MV-4-11 (cell line): ENCODE measurements at regions not wholly inside any gene's neighbourhood (a gene's known extent, or its start where the extent isn't known, plus 50 kb on each side); places are given as distances from the start of the nearest gene placed in this dataset.

ENCODE experiments used
- DNase-seq: peaks from one replicate; lab custom pipeline; 2025; lab: John Stamatoyannopoulos, UW

DNA sequence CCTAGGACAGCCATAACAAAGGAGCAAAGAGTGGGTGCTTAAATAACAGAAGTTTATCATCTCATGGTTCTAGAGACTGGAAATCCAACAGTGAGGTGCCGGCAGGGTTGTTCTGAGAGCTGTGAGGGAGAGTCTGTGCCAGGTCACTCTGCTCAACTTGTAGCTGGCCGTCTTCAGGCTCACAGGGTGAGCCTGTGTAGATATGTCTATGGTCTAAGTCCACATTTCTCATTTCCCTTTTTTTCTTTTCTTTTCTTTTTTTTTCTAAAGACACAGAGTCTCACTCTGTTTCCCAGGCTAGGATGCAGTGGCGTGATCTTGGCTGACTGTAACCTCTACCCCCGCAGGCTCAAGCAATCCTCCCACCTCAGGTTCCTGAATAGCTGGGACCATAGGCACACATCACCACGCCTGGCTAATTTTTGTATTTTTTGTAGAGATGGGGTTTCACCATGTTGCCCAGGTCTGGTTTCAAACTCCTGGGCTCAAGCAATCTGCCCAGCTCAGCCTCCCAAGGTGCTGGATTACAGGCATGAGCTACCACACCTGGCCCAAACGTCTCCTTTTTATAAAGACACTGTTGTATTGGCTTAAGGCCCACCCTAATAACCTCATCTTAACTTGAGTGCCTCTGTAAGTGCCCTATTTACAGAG, 142.2 kb downstream of the SP3 start:
- peak; percentile 66 for DNase-seq

DNA sequence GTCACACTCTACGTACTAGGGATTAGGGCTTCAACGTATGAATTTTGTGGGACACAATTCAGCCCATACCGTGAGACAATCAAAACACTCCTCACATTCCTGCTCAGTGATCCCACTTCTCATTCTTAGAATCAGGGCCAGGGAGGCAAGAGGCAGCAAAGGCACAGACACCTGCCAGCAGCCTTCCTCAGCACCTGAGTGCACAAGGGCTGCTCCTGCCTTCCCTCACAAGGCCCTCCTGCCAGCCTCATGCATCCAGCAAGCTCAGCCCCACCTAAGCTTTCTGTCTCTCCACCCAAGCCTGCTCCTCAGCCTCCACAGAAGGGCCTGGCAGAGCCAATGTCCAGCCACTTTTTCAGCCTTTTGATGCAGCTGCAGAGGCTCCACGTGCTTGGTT, 141.6 kb downstream of the SP3 start:
- no peak for DNase-seq

DNA sequence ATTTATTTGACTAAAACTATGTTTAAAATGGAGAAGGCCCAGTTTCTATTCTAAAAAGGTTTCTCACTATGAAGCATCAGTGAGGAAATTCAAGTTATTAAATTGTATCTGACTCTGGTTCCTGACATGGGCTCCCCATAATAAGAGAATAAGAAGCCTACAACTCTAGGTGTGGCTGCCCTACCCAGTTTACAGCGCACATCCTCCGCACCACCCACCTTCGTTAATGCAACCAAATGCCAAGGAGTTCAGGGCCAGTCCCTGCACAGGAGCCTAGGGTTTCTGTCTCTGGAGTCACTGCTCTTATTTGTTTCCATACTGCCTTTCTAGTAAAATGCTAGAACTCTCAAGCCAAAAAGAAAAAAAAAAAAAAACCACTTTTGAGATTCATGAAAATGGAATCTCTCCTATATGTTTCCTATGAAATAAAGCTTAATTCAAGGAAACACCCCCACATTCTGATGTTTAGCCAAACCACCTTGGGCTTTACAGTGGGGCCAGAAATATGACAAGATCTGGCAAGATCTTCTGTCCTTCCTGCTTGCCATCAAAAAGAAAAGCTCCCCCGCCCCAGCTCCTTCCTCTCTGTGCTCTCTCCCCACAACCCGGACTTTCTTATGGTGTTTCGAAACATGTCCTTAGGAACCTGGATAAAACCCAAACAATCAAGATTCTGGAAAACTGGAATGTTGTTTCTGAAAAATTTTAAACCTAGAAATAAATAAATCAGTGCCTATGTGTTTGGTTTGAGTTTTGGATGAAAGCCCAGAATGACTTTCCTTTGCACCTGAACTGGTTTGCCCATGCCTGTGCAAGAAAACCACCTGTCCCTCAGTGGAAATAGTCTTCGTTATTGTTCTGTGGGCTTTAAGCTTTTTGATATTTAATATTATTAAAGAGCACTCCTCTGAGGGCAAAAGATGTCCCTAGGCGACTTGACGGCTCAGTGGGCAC, 136.7 kb downstream of the SP3 start:
- DNase-seq, result no peak

DNA sequence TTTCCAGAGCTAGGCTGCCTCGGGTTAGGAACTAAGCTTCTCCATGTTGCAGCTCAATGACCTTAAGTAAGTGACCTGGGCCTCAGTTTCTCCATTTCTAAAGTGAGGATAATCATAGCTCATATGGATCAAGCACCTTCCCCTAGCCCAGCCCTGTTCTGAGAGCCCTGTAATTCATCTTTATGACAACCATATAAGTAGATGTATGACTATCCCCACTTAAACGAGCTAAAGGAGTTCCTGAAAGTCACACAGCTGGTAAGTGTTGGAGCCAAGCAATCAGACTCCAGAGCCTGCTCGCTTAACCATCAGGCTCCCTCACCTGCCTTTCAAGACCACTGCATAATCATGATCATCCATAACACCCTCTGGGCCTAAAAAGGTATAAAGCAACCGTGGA, 135.4 kb downstream of the SP3 start:
- no peak for DNase-seq

- DNase-seq, result no peak
Observed at GRCh38 chr2:173830170-173830569, 135.0 kb downstream of the SP3 start.

DNA sequence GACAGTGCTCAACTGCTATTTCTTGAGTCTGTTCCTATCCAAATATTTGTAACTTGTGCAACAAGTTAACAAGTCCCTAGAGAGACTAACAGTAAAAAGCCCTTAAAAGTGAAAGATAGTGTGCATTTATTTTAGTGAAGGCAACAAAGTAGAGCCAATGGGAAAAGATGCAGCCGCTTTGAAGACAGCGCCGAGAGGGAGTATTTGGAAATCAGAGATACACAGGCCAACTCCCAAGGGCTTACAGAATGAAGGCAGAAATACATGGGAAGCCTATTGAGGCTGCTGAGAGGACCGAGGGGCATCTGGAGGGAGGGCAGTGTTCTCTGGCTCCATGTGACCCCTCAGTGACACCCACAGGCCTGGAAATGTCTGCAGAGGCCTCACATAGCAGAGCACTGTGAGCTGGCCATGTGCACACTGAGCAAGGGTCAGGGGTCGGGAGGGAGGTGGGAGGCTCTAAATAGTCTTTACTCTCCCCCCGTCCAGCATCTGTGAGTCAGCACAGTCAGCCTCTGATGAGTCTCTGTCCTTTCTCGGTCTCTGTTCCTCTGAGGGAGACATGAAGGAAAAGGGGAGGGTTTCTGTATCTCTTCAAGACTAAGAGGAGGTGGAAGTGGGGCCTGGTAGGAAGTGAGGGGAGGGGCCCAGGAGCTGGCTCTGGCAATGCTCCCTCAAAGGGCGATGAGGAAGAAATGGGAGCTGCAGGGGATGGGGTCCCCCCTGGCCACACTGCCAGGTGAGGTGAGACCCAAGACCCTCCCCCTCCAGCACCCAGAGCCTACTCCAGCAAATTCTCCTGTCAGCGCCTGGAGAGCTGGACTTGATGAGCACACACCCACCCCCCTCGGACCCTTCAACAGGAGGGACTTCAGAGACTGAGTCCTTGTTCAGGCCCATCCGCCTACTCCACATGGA, 133.6 kb downstream of the SP3 start:
- peak; percentile 35 for DNase-seq

DNA sequence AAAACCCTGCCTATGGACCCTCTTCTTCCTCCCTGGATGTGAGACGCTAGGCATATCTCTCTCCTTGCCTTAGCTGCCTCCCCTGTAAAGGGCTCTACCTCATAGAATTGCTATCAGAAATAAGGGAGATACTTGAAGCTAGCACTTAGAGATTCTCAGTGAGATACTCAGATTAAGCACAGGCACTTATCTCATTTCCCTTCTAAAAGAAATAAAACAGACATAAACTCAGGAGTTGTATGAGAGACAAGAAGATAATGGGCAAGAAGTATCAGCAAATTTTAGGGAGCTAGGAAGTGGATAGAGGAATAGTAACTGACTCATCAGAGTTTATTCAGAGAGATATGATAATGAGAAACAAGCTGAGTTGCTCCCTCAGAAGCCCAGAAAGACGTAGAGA, 131.0 kb downstream of the SP3 start:
- DNase-seq, result no peak

- DNase-seq, result no peak
Observed at GRCh38 chr2:173835726-173836125, 129.4 kb downstream of the SP3 start.

DNA sequence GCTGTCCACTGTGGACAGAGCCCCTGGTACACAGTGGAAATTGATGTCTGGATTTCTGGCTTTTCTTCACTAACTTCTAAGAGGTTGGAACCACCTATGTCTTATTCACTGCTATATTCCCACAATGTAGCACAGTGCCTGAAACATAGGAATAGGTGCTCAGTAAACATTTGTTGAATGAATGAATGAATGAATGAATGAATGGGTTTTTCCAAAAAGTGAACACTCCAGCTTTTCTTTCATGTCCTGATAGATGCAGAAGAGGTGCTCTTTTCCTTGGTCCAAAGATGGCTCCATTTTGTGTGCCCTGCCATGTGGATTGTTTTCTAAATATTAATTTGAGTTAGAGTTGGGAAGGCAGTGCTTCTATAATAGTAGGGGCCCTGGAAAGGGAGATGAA, 124.1 kb downstream of the SP3 start:
- no peak for DNase-seq

DNA sequence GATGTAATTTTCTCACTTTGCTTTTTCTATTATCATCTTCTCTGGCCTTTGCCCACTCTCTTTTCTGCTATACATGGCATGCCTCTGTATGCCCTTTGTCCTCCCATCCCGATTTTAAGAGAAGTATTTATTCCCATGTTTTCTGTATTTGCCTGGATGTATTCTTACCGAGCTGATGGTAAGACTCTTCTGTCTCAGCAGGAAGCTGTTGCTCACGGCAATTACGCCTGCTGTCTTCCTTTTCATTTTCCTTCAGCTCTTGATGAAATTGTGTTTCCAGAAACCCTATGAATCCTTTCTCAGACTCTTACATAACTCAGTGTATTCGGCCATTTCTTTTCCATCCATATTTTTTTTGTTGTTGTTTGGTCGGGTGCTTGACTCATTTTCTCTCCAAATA, 121.6 kb downstream of the SP3 start:
- no peak for DNase-seq

GRCh38 chr2:173851141-173851641, 114.0 kb downstream of the SP3 start:
- no peak for DNase-seq

DNA sequence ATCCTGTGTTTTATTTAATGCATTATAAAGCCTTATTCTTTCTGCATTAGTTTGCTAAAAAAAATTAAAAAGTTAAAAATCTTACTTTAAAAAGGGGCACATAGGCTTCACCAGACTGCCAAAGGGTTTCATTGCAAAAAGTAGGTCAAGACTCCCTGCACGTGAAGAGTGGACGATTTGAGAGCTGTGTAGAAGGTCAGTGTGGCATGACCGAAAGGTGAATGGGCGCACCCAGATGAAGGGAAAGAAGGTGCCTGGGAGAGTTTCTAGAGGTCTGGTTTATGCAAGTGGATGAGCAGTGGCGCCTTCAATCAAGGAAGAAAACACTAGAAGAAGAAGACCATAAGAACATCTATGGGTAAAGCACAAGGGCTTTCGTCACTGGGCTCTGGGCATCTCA, 111.0 kb downstream of the SP3 start:
- DNase-seq, result no peak

- DNase-seq, result peak; percentile 16
Observed at GRCh38 chr2:173854840-173855239, 110.3 kb downstream of the SP3 start.

DNA sequence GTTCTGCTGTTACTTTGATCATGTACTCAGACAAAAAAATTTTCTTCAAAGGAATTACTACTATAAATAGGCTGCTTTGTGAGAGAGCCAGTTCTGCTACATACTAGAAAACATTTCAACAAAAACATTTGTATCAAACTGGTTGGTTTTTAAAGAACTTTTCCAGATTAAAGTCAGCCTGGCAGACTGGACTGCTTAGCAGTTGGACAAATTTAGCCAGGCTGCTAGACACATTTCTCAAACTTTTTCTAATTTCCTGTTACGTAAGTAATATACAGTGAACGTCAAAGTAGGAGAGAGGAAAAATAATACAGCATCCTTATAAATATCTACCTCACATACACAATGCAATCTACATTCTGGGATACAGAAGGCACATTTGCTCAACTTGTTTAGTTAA, 109.5 kb downstream of the SP3 start:
- no peak for DNase-seq
